Mesendoderm (in vitro differentiated cells): ENCODE measurements at regions not wholly inside any gene's neighbourhood (a gene's known extent, or its start where the extent isn't known, plus 50 kb on each side); places are given as distances from the start of the nearest gene placed in this dataset.
"Not testable (repeated sequence)": the region's sequence is repeated elsewhere in the genome, so short reads cannot be mapped to it uniquely, and the experiment has no call there.

Experiments
- DNase-seq: peaks from one replicate; pipeline ENCODE4 v3.0.0; 2013
- H2AK5ac ChIP-seq: 2 replicates; pipeline ENCODE4 v1.6.1; 2013; ENCODE audit warnings: low read length, inconsistent platforms
- H2BK120ac ChIP-seq: 2 replicates; pipeline ENCODE4 v1.6.1; 2013; ENCODE audit warnings: low read depth, mild to moderate bottlenecking, low read length, moderate library complexity, mixed read lengths
- H2BK15ac ChIP-seq: replicated peaks from 2 replicates; pipeline ENCODE4 v1.6.1; 2013; ENCODE audit warnings: low read depth, mild to moderate bottlenecking, moderate library complexity
- H2BK5ac ChIP-seq: 2 replicates; pipeline ENCODE4 v1.6.1; 2013; ENCODE audit warnings: low read length, inconsistent platforms
- H3K18ac ChIP-seq: 2 replicates; pipeline ENCODE4 v1.6.1; 2013; ENCODE audit warnings: mild to moderate bottlenecking, low read length, mixed read lengths
- H3K23ac ChIP-seq: one replicate; pipeline ENCODE4 v1.6.1; 2013; ENCODE audit warnings: low read length
- H3K27ac ChIP-seq: 2 replicates; pipeline ENCODE4 v1.5.1; 2013; ENCODE audit warnings: low read depth, mild to moderate bottlenecking, inconsistent platforms, low read length, moderate library complexity
- H3K27me3 ChIP-seq: 2 replicates; pipeline ENCODE4 v1.6.1; 2013; ENCODE audit warnings: low read length, control low read depth, mild to moderate bottlenecking, inconsistent platforms; ENCODE audit not compliant: insufficient read depth, poor library complexity
- H3K36me3 ChIP-seq: 2 replicates; pipeline ENCODE4 v1.6.1; 2013; ENCODE audit warnings: low read length, inconsistent platforms; ENCODE audit not compliant: control insufficient read depth, insufficient read depth
- H3K4ac ChIP-seq: one replicate; pipeline ENCODE4 v1.6.1; 2013; ENCODE audit warnings: low read depth, mild to moderate bottlenecking, low read length, moderate library complexity
- H3K4me1 ChIP-seq: 2 replicates; pipeline ENCODE4 v1.6.1; 2013; ENCODE audit warnings: low read depth, low read length, inconsistent platforms; ENCODE audit not compliant: control insufficient read depth
- H3K4me2 ChIP-seq: 2 replicates; pipeline ENCODE4 v1.6.1; 2013; ENCODE audit warnings: low read length
- H3K4me3 ChIP-seq: 2 replicates; pipeline ENCODE4 v1.5.1; 2013; ENCODE audit warnings: mild to moderate bottlenecking, low read length
- H3K56ac ChIP-seq: one replicate; pipeline ENCODE4 v1.6.1; 2013; ENCODE audit warnings: low read length
- H3K79me1 ChIP-seq: 2 replicates; pipeline ENCODE4 v1.6.1; 2013; ENCODE audit warnings: low read length, inconsistent platforms
- H3K79me2 ChIP-seq: 2 replicates; pipeline ENCODE4 v1.6.1; 2013; ENCODE audit warnings: mild to moderate bottlenecking, low read length; ENCODE audit not compliant: control insufficient read depth, insufficient read depth
- H3K9ac ChIP-seq: 2 replicates; pipeline ENCODE4 v1.6.1; 2013; ENCODE audit warnings: low read length, inconsistent platforms
- H4K5ac ChIP-seq: one replicate; pipeline ENCODE4 v1.6.1; 2013; ENCODE audit warnings: low read length
- H4K8ac ChIP-seq: one replicate; pipeline ENCODE4 v1.6.1; 2013; ENCODE audit warnings: low read depth, mild to moderate bottlenecking, control low read depth, low read length, moderate library complexity
- WGBS: extraction: QIAGEN DNeasy Blood & Tissue Kit; methylation state at CpG from one replicate; pipeline ENCODE4 v1.1.7; 2013; ENCODE audit warnings: low lambda C conversion rate, missing lambda C conversion rate; ENCODE audit not compliant: insufficient coverage; ENCODE audit errors: extremely low coverage; 5-methylcytosine and 5-hydroxymethylcytosine counted together

DNA sequence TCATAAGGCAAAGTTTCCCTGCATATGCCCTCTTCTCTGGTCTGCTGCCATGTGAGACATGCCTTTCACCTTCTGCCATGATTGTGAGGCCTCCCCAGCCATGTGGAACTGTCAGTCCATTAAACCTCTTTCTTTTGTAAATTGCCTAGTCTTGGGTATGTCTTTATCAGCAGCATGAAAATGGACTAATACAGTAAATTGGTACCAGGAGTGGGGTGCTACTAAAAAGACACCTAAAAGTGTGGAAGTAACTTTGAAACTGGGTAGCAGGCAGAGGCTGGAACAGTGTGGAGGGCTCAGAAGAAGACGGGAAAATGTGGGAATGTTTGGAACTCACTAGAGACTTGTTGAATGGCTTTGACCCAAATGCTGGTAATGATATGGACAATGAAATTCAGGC, 534.5 kb downstream of the GPAM start:
- not testable (repeated sequence) for H3K4ac ChIP-seq, H2BK5ac ChIP-seq, H3K18ac ChIP-seq, H2BK15ac ChIP-seq, H2BK120ac ChIP-seq, H4K8ac ChIP-seq, H3K56ac ChIP-seq, H2AK5ac ChIP-seq, H3K27ac ChIP-seq, H3K4me1 ChIP-seq, H3K79me1 ChIP-seq, DNase-seq, H3K36me3 ChIP-seq, H4K5ac ChIP-seq, H3K79me2 ChIP-seq, H3K27me3 ChIP-seq, H3K4me2 ChIP-seq, H3K4me3 ChIP-seq, H3K23ac ChIP-seq, H3K9ac ChIP-seq
- WGBS, result no CpG with 5 or more reads among the region's 1 CpG

DNA sequence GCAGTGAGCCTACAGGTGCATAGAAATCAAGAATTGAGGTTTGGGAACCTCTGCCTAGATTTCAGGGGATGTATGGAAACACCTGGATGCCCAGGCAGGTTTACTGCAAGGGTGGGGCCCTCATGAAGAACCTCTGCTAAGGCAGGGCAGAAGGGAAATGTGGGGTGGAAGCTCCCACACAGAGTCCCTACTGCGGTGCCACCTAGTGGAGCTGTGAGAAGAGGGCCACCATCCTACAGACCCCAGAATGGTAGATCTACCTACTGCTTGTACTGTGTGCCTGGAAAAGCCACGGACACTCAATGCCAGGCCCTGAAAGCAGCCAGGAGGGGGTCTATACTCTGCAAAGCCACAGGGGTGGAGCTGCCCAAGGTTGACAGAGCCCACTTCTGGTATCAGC, 533.5 kb downstream of the GPAM start:
- DNase-seq, result peak; percentile 7
- WGBS, result no CpG with 5 or more reads among the region's 2 CpGs
- H2BK120ac ChIP-seq, result no peak overlapping the region
- H3K4me3 ChIP-seq, result no peak overlapping the region
- H3K79me1 ChIP-seq, result no peaks in the 10 kb centered on the region
- no peak overlapping the region for H3K27ac ChIP-seq
- no peaks in the 10 kb centered on the region for H3K36me3 ChIP-seq
- H3K56ac ChIP-seq, result no peak overlapping the region
- H3K9ac ChIP-seq, result no peak overlapping the region
- no peaks in the 10 kb centered on the region for H3K4me1 ChIP-seq
- no peak overlapping the region for H2AK5ac ChIP-seq
- no peaks in the 10 kb centered on the region for H3K79me2 ChIP-seq
- H2BK5ac ChIP-seq, result no peak overlapping the region
- H2BK15ac ChIP-seq, result no peak overlapping the region
- H4K8ac ChIP-seq, result no peak overlapping the region
- no peak overlapping the region for H3K23ac ChIP-seq
- no peak overlapping the region for H3K18ac ChIP-seq
- no peak overlapping the region for H4K5ac ChIP-seq
- H3K27me3 ChIP-seq, result no peaks in the 10 kb centered on the region
- no peak overlapping the region for H3K4me2 ChIP-seq
- H3K4ac ChIP-seq, result no peak overlapping the region

DNA sequence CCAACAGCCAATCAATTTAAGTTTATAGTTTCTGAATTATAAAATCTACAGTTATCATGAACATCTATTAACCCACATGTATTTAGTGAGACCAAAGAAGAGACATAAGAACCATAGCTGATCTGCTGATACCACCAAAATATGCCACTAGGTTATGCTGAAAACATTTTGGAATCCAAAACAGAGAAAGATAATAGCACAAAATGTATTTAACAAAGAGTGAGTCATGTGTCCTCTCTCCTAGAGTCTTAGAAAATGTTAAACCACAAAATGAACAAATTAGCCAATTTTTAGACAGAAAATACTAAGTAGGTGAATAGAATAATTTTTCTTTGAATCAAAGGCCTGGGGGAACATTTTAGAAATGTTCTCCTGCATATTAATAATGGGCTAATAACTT, 527.5 kb downstream of the GPAM start:
- no peak overlapping the region for H3K4me2 ChIP-seq
- H3K18ac ChIP-seq, result no peak overlapping the region
- no peak overlapping the region for H2BK15ac ChIP-seq
- no peak overlapping the region for H3K4me3 ChIP-seq
- H2BK5ac ChIP-seq, result no peak overlapping the region
- no peak overlapping the region for H3K56ac ChIP-seq
- DNase-seq, result no peak
- no peak overlapping the region for H2BK120ac ChIP-seq
- H3K27ac ChIP-seq, result no peak overlapping the region
- no peak overlapping the region for H3K23ac ChIP-seq
- no peaks in the 10 kb centered on the region for H3K79me2 ChIP-seq
- no peak overlapping the region for H4K5ac ChIP-seq
- H3K36me3 ChIP-seq, result no peaks in the 10 kb centered on the region
- H2AK5ac ChIP-seq, result no peak overlapping the region
- H4K8ac ChIP-seq, result no peak overlapping the region
- no peak overlapping the region for H3K9ac ChIP-seq
- H3K27me3 ChIP-seq, result no peaks in the 10 kb centered on the region
- H3K4me1 ChIP-seq, result no peaks in the 10 kb centered on the region
- H3K4ac ChIP-seq, result no peak overlapping the region
- H3K79me1 ChIP-seq, result no peaks in the 10 kb centered on the region

DNA sequence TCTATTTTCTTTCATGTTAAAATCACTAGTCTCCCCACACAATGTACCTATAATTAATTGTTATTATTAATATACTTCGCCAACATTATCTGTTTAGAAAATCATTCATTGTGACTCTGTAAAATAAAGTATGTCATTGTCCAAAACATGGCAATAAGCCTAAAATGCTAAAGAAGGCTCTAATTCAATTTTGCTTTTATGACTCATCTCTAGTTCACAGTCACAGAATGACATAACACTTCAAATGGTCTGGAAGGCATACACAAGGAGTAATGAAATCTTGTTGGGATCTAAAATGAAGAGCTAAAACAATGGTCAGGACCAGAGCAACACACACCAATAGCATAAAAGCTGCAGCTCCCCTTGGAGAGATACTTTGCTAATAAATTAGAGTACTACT, 505.8 kb downstream of the GPAM start:
- Histone ChIP-seq H3K27ac (no peak overlapping the region), H4K5ac (no peak overlapping the region), H3K9ac (no peak overlapping the region), H3K4me2 (no peak overlapping the region), H2BK120ac (no peak overlapping the region), H3K4ac (no peak overlapping the region), H3K4me1 (no peaks in the 10 kb centered on the region), H2BK5ac (no peak overlapping the region), H3K79me1 (no peaks in the 10 kb centered on the region), H2AK5ac (no peak overlapping the region), H3K4me3 (no peak overlapping the region), H3K36me3 (no peaks in the 10 kb centered on the region), H3K56ac (no peak overlapping the region), H3K23ac (no peak overlapping the region), H3K27me3 (no peaks in the 10 kb centered on the region), H3K79me2 (no peaks in the 10 kb centered on the region), H4K8ac (no peak overlapping the region), H3K18ac (no peak overlapping the region), H2BK15ac (no peak overlapping the region)
- DNase-seq, result no peak
- 100% methylated on average over 1 of the region's 1 CpG for WGBS

DNA sequence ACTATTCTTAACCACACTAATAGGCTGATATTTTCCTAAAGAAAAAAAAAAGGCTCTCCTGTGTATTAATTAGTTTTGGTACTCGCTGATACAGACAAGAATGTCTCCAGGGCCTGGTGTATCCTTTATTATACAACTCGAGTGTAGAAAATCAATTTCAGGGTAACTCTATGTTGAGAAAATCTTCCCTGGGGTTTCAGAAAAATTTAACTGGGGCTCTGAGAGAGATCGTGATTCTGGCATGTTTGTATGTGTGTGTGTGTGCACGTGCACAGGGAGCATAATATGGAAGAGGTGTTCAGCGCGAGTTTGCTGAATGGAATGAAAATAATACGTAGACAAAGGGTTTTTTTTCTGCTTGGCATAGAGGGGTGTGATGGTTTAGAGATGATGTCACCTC, 496.8 kb downstream of the GPAM start:
- no peak for DNase-seq
- Histone ChIP-seq H2BK15ac (no peak overlapping the region), H2BK5ac (no peak overlapping the region), H3K4ac (no peak overlapping the region), H3K27ac (no peak overlapping the region), H3K4me2 (no peak overlapping the region), H3K9ac (no peak overlapping the region), H3K4me3 (no peak overlapping the region), H3K4me1 (no peaks in the 10 kb centered on the region), H3K79me2 (no peaks in the 10 kb centered on the region), H4K8ac (no peak overlapping the region), H3K18ac (no peak overlapping the region), H3K56ac (no peak overlapping the region), H3K79me1 (no peaks in the 10 kb centered on the region), H3K23ac (no peak overlapping the region), H2AK5ac (no peak overlapping the region), H3K36me3 (no peaks in the 10 kb centered on the region), H3K27me3 (no peaks in the 10 kb centered on the region), H4K5ac (no peak overlapping the region), H2BK120ac (no peak overlapping the region)
- WGBS, result no CpG with 5 or more reads among the region's 7 CpGs

DNA sequence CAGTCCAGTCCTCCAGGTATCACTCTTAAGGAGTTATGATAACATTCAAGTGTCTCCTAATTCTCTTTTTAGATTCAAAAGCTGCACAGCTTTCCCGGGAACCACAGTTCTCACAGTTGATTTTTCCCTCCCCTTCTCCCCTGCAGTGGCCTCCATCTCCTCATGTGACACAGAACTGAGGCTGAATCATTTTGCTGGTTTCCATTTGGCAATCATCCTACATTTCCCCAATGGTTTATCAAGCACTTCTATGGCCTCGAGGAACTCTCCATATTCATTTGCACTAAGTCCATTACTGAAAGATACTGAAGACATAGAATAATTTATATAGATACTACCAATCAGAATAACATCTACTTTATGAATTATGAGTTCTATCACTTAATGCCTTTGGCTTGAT, 484.9 kb downstream of the GPAM start:
- no peak for DNase-seq
- no peak overlapping the region for H2BK120ac ChIP-seq

More for the DNA sequence above, 484.9 kb downstream of the GPAM start:
- Histone ChIP-seq H3K23ac (no peak overlapping the region), H2AK5ac (no peak overlapping the region), H3K4me3 (no peak overlapping the region), H2BK5ac (no peak overlapping the region), H3K18ac (no peak overlapping the region), H3K79me1 (no peaks in the 10 kb centered on the region), H2BK15ac (no peak overlapping the region), H3K56ac (no peak overlapping the region), H3K27ac (no peak overlapping the region), H3K4me2 (no peak overlapping the region), H3K4ac (no peak overlapping the region), H3K36me3 (no peaks in the 10 kb centered on the region), H3K9ac (no peak overlapping the region), H3K4me1 (no peaks in the 10 kb centered on the region), H3K79me2 (no peaks in the 10 kb centered on the region), H4K8ac (no peak overlapping the region), H3K27me3 (no peaks in the 10 kb centered on the region), H4K5ac (no peak overlapping the region)
- WGBS, result no CpG with 5 or more reads among the region's 2 CpGs
